HEK293 (cell line): ENCODE measurements at regions not wholly inside any gene's neighbourhood (a gene's known extent, or its start where the extent isn't known, plus 50 kb on each side); places are given as distances from the start of the nearest gene placed in this dataset.

Experiments
- CTCF ChIA-PET: fragments of 350-600 bp; formaldehyde crosslinking; extraction: SDS; loops from one replicate; lab custom pipeline; 2021; ENCODE audit warnings: antibody characterized with exemption; lab: Yijun Ruan, JAX
- POLR2A ChIA-PET: fragments of 300-600 bp; formaldehyde crosslinking; extraction: SDS; loops from one replicate; lab custom pipeline; 2020; ENCODE audit warnings: antibody characterized with exemption, inconsistent platforms; lab: Yijun Ruan, JAX
- H3K27ac ChIP-seq: fragments of 200-500 bp; sonication (Bioruptor generic); 2 replicates; pipeline ENCODE4 v1.5.1; 2014; ENCODE audit warnings: low read depth, low read length, control low read depth, inconsistent platforms; ENCODE audit errors: extremely low read depth
- H3K36me3 ChIP-seq, 2 experiments: fragments of 200-500 bp in 1 of 2; sonication (Bioruptor generic) in 1 of 2; 1 replicate in 1 of 2; 2 replicates in 1 of 2; pipeline ENCODE4 v1.5.1; 2014 to 2017; ENCODE audit warnings: inconsistent platforms in 2 of 2, low read length in 2 of 2; ENCODE audit not compliant: control insufficient read depth in 2 of 2, insufficient read depth in 1 of 2
- H3K4me1 ChIP-seq: fragments of 200-500 bp; sonication (Bioruptor generic); 2 replicates; pipeline ENCODE4 v1.5.1; 2014; ENCODE audit warnings: mild to moderate bottlenecking, low read length, inconsistent platforms; ENCODE audit not compliant: control insufficient read depth, insufficient read depth
- H3K4me3 ChIP-seq: 2 replicates; pipeline ENCODE4 v1.5.1; 2011; ENCODE audit warnings: low read depth, mild to moderate bottlenecking, control low read depth, low read length, moderate library complexity
- H3K9me3 ChIP-seq: fragments of 200-500 bp; sonication (Bioruptor generic); 2 replicates; pipeline ENCODE4 v1.5.1; 2014; ENCODE audit warnings: low read depth, low read length, inconsistent platforms; ENCODE audit not compliant: control insufficient read depth, insufficient read depth
- SALL2 ChIP-seq: fragments of 450-650 bp; formaldehyde crosslinking; IDR thresholded peaks from 2 replicates; pipeline ENCODE4 v1.5.0; 2017; ENCODE audit warnings: missing biosample characterization, mild to moderate bottlenecking, missing genetic modification characterization, borderline replicate concordance
- ZBTB17 ChIP-seq: fragments of 450-650 bp; formaldehyde crosslinking; IDR thresholded peaks from 2 replicates; pipeline ENCODE4 v1.5.1; 2016; ENCODE audit warnings: missing biosample characterization, missing genetic modification characterization
- ZFHX2 ChIP-seq: fragments of 450-650 bp; formaldehyde crosslinking; conservative IDR thresholded peaks from 2 replicates; pipeline ENCODE4 v1.5.1; 2016; ENCODE audit warnings: missing biosample characterization, missing genetic modification characterization
- ZFP3 ChIP-seq: fragments of 450-650 bp; formaldehyde crosslinking; IDR thresholded peaks from 2 replicates; pipeline ENCODE4 v1.5.1; 2016; ENCODE audit warnings: low read depth, missing biosample characterization, missing genetic modification characterization
- ZNF10 ChIP-seq: fragments of 450-650 bp; formaldehyde crosslinking; IDR thresholded peaks from 2 replicates; pipeline ENCODE4 v1.5.1; 2017; ENCODE audit warnings: missing biosample characterization, missing genetic modification characterization
- ZNF157 ChIP-seq: fragments of 450-650 bp; formaldehyde crosslinking; IDR thresholded peaks from 2 replicates; pipeline ENCODE4 v1.5.1; 2016; ENCODE audit warnings: missing biosample characterization, missing genetic modification characterization
- ZNF221 ChIP-seq: fragments of 450-650 bp; formaldehyde crosslinking; IDR thresholded peaks from 2 replicates; pipeline ENCODE4 v1.5.1; 2017; ENCODE audit warnings: missing biosample characterization, missing genetic modification characterization, borderline replicate concordance
- ZNF24 ChIP-seq: fragments of 450-650 bp; formaldehyde crosslinking; IDR thresholded peaks from 2 replicates; pipeline ENCODE4 v1.5.1; 2016; ENCODE audit warnings: missing biosample characterization, missing genetic modification characterization
- ZNF354C ChIP-seq: fragments of 450-650 bp; formaldehyde crosslinking; IDR thresholded peaks from 2 replicates; pipeline ENCODE4 v1.5.1; 2016; ENCODE audit warnings: missing biosample characterization, missing genetic modification characterization, low read depth, borderline replicate concordance
- ZNF521 ChIP-seq: fragments of 450-650 bp; formaldehyde crosslinking; IDR thresholded peaks from 2 replicates; pipeline ENCODE4 v1.5.1; 2017; ENCODE audit warnings: missing biosample characterization, mild to moderate bottlenecking, missing genetic modification characterization
- ZNF621 ChIP-seq: fragments of 450-650 bp; formaldehyde crosslinking; IDR thresholded peaks from 2 replicates; pipeline ENCODE4 v1.5.1; 2017; ENCODE audit warnings: missing biosample characterization, missing genetic modification characterization
- ZNF623 ChIP-seq: fragments of 450-650 bp; formaldehyde crosslinking; IDR thresholded peaks from 2 replicates; pipeline ENCODE4 v1.5.1; 2016; ENCODE audit warnings: missing biosample characterization, missing genetic modification characterization
- ZNF658 ChIP-seq: fragments of 450-650 bp; formaldehyde crosslinking; IDR thresholded peaks from 2 replicates; pipeline ENCODE4; 2016; ENCODE audit warnings: missing biosample characterization, missing genetic modification characterization
- ZNF664 ChIP-seq: fragments of 450-650 bp; formaldehyde crosslinking; IDR thresholded peaks from 2 replicates; pipeline ENCODE4 v1.5.1; 2016; ENCODE audit warnings: missing biosample characterization, missing genetic modification characterization
- ZNF677 ChIP-seq: fragments of 450-650 bp; IDR thresholded peaks from 2 replicates; pipeline ENCODE4 v1.5.0; 2018; ENCODE audit warnings: missing biosample characterization, mild to moderate bottlenecking, missing genetic modification characterization, moderate library complexity
- ZNF792 ChIP-seq: fragments of 450-650 bp; formaldehyde crosslinking; IDR thresholded peaks from 2 replicates; pipeline ENCODE4 v1.5.1; 2016; ENCODE audit warnings: missing biosample characterization, missing genetic modification characterization
- TF ChIP-seq, protein P1 (sequence below): fragments of 450-650 bp; formaldehyde crosslinking; conservative IDR thresholded peaks from 2 replicates; pipeline ENCODE4 v1.5.1; 2016; ENCODE audit warnings: low read depth, missing biosample characterization, missing genetic modification characterization
- TF ChIP-seq, protein P2 (sequence below): fragments of 450-650 bp; formaldehyde crosslinking; IDR thresholded peaks from 2 replicates; pipeline ENCODE4 v1.5.1; 2016; ENCODE audit warnings: missing biosample characterization, missing genetic modification characterization
- TF ChIP-seq, protein P3 (sequence below): fragments of 450-650 bp; formaldehyde crosslinking; IDR thresholded peaks from 2 replicates; pipeline ENCODE4 v1.5.1; 2016; ENCODE audit warnings: missing biosample characterization, missing genetic modification characterization
- TF ChIP-seq, protein P4 (sequence below): fragments of 450-650 bp; IDR thresholded peaks from 2 replicates; pipeline ENCODE4 v1.5.1; 2018; ENCODE audit warnings: missing biosample characterization, mild to moderate bottlenecking, missing genetic modification characterization

DNA sequence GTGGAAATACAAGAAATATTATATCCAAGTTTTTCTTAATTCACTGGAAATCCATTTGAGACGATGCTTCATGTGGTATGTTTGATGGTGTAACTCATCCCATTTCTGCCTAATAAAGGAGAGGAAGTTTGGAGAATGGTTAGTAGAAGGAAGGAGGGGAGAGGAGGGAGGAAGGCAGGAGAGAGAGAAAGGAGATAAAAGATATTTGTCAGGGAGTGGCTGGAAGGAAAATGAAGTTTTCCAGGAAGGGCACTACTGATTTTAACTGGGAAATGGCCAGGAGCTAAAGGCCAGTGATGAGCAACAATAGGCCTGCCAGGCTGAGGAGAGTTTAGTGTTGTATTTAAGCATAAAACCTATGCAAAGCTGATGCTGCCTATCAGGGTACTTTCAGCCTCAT is 182.0 kb downstream of the STK31 start:
- H3K4me3 ChIP-seq, result no peak overlapping the region
- no peaks in the 10 kb centered on the region for H3K9me3 ChIP-seq
- ChIA-PET CTCF (interaction anchor here (0.5 to 0.6 kb wide), 3 partner anchors 20 to 322 kb away, joined by 3 read pairs; no protein-coding TSS in a partner anchor), POLR2A (no interaction called here)
- no peaks in the 10 kb centered on the region for H3K36me3 ChIP-seq
- H3K4me1 ChIP-seq, result no peaks in the 10 kb centered on the region
- TF ChIP-seq ZNF157 (tag by site-specific recombination), result no peak
- no peak for TF ChIP-seq ZNF354C (tag by site-specific recombination)
- TF ChIP-seq ZFHX2, result no peak
- TF ChIP-seq ZNF677 (tag by site-specific recombination), result no peak
- TF ChIP-seq ZNF24, result no peak
- TF ChIP-seq, protein P1, sequence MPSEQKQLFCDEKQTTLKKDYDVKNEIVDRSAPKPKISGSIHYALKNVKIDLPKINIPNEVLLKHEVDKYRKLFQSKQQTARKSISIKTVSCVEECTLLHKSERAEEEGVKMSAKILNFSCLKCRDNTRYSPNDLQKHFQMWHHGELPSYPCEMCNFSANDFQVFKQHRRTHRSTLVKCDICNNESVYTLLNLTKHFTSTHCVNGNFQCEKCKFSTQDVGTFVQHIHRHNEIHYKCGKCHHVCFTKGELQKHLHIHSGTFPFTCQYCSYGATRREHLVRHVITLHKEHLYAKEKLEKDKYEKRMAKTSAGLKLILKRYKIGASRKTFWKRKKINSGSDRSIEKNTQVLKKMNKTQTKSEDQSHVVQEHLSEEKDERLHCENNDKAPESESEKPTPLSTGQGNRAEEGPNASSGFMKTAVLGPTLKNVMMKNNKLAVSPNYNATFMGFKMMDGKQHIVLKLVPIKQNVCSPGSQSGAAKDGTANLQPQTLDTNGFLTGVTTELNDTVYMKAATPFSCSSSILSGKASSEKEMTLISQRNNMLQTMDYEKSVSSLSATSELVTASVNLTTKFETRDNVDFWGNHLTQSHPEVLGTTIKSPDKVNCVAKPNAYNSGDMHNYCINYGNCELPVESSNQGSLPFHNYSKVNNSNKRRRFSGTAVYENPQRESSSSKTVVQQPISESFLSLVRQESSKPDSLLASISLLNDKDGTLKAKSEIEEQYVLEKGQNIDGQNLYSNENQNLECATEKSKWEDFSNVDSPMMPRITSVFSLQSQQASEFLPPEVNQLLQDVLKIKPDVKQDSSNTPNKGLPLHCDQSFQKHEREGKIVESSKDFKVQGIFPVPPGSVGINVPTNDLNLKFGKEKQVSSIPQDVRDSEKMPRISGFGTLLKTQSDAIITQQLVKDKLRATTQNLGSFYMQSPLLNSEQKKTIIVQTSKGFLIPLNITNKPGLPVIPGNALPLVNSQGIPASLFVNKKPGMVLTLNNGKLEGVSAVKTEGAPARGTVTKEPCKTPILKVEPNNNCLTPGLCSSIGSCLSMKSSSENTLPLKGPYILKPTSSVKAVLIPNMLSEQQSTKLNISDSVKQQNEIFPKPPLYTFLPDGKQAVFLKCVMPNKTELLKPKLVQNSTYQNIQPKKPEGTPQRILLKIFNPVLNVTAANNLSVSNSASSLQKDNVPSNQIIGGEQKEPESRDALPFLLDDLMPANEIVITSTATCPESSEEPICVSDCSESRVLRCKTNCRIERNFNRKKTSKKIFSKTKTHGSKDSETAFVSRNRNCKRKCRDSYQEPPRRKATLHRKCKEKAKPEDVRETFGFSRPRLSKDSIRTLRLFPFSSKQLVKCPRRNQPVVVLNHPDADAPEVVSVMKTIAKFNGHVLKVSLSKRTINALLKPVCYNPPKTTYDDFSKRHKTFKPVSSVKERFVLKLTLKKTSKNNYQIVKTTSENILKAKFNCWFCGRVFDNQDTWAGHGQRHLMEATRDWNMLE, result no peak
- TF ChIP-seq ZNF621 (tag by site-specific recombination), result no peak
- no peak for TF ChIP-seq SALL2
- TF ChIP-seq, protein P2, sequence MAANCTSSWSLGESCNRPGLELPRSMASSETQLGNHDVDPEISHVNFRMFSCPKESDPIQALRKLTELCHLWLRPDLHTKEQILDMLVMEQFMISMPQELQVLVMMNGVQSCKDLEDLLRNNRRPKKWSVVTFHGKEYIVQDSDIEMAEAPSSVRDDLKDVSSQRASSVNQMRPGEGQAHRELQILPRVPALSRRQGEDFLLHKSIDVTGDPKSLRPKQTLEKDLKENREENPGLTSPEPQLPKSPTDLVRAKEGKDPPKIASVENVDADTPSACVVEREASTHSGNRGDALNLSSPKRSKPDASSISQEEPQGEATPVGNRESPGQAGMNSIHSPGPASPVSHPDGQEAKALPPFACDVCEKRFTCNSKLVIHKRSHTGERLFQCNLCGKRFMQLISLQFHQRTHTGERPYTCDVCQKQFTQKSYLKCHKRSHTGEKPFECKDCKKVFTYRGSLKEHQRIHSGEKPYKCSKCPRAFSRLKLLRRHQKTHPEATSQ (tag by site-specific recombination), result no peak
- TF ChIP-seq, protein P3, sequence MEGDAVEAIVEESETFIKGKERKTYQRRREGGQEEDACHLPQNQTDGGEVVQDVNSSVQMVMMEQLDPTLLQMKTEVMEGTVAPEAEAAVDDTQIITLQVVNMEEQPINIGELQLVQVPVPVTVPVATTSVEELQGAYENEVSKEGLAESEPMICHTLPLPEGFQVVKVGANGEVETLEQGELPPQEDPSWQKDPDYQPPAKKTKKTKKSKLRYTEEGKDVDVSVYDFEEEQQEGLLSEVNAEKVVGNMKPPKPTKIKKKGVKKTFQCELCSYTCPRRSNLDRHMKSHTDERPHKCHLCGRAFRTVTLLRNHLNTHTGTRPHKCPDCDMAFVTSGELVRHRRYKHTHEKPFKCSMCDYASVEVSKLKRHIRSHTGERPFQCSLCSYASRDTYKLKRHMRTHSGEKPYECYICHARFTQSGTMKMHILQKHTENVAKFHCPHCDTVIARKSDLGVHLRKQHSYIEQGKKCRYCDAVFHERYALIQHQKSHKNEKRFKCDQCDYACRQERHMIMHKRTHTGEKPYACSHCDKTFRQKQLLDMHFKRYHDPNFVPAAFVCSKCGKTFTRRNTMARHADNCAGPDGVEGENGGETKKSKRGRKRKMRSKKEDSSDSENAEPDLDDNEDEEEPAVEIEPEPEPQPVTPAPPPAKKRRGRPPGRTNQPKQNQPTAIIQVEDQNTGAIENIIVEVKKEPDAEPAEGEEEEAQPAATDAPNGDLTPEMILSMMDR (tag by site-specific recombination), result no peak
- no peak for TF ChIP-seq ZNF658 (tag by site-specific recombination)
- no peak for TF ChIP-seq ZBTB17 (tag by site-specific recombination)
- no peak for TF ChIP-seq ZNF521 (tag by site-specific recombination)
- TF ChIP-seq ZFP3 (tag by site-specific recombination), result no peak
- no peak for TF ChIP-seq ZNF792 (tag by site-specific recombination)
- no peak overlapping the region for H3K27ac ChIP-seq

DNA sequence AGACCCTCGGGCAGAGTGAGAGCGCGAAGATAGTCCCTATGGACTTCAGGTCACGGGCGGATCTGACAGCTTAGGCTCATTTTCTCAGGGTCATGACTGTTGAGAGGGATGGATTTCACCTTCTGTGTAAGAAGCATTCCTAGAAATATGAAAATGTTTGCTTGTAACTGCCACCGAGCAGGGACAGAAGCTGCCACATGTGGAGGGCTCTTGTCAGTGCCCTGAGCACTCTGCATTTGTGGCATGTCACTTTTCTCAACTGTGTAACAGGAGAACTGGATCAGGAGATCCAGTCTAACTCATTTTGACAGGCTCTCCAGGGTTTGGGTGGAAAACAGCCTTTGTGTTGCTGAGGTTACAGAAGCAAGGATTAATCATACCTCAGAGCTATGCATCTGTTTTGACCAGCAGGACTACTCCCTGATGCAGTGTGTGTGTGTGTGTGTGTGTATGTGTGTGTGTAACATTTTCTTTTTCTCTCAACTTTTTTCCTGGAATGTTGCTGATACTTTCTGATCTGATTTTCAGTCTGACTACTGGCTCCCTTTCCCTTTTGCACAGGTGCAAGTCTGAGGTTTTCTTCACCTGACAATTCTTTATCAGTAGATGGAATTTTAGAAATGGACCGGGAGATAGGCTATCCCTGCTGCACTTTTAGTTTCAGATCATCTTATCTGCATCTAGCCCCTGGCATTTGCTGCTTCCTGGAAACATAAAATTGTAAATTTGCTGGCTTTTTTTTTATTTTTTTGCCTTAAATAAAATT is 183.3 kb downstream of the STK31 start:
- POLR2A ChIA-PET, result no interaction called here
- H3K4me1 ChIP-seq, result no peaks in the 10 kb centered on the region
- H3K27ac ChIP-seq, result no peak overlapping the region
- H3K9me3 ChIP-seq, result no peaks in the 10 kb centered on the region
- no peak overlapping the region for H3K4me3 ChIP-seq
- H3K36me3 ChIP-seq, result no peaks in the 10 kb centered on the region
- no peak for TF ChIP-seq ZNF664 (tag by site-specific recombination)
- no peak for TF ChIP-seq ZNF221
- TF ChIP-seq, protein P4, sequence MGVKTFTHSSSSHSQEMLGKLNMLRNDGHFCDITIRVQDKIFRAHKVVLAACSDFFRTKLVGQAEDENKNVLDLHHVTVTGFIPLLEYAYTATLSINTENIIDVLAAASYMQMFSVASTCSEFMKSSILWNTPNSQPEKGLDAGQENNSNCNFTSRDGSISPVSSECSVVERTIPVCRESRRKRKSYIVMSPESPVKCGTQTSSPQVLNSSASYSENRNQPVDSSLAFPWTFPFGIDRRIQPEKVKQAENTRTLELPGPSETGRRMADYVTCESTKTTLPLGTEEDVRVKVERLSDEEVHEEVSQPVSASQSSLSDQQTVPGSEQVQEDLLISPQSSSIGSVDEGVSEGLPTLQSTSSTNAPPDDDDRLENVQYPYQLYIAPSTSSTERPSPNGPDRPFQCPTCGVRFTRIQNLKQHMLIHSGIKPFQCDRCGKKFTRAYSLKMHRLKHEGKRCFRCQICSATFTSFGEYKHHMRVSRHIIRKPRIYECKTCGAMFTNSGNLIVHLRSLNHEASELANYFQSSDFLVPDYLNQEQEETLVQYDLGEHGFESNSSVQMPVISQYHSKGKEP, result no peak
- peak; percentile 71 for TF ChIP-seq ZNF10 (tag by site-specific recombination)
- no peak for TF ChIP-seq ZNF623 (tag by site-specific recombination)
- 0 out of 2 replicates have a peak, but pooled peaks have one; percentile 22 for TF ChIP-seq ZBTB17 (tag by site-specific recombination)
- TF ChIP-seq, all 188 proteins: peak for 2
- CTCF ChIA-PET, result no interaction called here
